ENCODE measurements at regions not wholly inside any gene's neighbourhood (a gene's known extent, or its start where the extent isn't known, plus 50 kb on each side); places are given as distances from the start of the nearest gene placed in this dataset.

DNA sequence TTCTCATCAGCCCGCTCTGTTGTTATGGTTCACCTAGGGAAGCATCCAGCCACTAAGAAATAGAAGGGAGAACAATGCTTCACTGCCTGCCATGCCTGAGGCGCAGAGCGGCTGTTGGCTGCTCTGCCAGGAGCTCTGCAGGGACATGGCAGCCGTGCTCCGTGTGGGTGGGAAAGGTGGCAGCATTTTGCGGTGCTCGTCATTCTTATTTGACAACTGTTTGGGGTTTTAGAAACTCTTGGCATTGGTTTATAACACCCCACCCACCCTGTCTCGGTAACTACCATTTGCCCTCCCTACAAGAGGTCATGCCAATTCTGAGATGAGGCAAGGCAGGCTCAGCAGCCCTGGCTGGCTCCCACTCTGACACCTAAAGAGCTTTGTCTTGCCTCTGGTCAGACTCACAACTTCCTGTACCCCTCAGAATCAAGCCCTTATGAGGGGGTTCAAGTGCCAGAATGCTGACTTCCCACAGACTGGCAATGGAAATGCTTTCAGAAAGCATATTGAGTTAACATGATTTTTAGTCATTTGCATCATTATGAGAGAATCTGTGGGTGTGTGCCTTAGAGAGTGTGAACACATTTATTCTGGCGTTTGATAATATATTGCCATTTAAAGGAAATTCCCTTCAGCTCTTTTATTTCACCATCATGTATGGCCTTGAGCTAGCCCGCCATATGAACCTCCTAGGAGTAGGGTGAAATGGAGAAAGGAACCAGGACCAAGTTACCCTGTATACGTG lies 288.0 kb upstream of the ANKRD55 start:
- Histone ChIP-seq H3F3A (ENCODE audit: insufficient read depth, low read length, poor library complexity, severe bottlenecking) (no peaks in the 10 kb centered on the region), H2AFZ (ENCODE audit: low read depth, low read length) (no peak overlapping the region), H4K20me1 (ENCODE audit: insufficient read depth) (no peaks in the 10 kb centered on the region), H3K4me2 (ENCODE audit: low read length) (no peak overlapping the region), H3K9me2 (ENCODE audit: insufficient read depth, low read length) (no peaks in the 10 kb centered on the region), H3K27me3 (ENCODE audit: insufficient read depth, low read depth, low read length) (no peaks in the 10 kb centered on the region), H3K27ac (ENCODE audit: low read length) (no peak overlapping the region), H3K9me3 (ENCODE audit: low read length) (no peaks in the 10 kb centered on the region), H3K4me3 (ENCODE audit: low read length) (no peak overlapping the region), H3K79me2 (replicated peaks; ENCODE audit: insufficient read depth, low read length) (no peaks in the 10 kb centered on the region), H3K9ac (ENCODE audit: low read length) (no peak overlapping the region), H3K36me3 (ENCODE audit: insufficient read depth, low read length) (no peaks in the 10 kb centered on the region)
- no peak for TF ChIP-seq RAD21 (conservative IDR thresholded peaks at IDR 0.05)
- no peak for TF ChIP-seq EP300 (conservative IDR thresholded peaks at IDR 0.05; ENCODE audit: poor library complexity, severe bottlenecking)
- TF ChIP-seq, protein P1, sequence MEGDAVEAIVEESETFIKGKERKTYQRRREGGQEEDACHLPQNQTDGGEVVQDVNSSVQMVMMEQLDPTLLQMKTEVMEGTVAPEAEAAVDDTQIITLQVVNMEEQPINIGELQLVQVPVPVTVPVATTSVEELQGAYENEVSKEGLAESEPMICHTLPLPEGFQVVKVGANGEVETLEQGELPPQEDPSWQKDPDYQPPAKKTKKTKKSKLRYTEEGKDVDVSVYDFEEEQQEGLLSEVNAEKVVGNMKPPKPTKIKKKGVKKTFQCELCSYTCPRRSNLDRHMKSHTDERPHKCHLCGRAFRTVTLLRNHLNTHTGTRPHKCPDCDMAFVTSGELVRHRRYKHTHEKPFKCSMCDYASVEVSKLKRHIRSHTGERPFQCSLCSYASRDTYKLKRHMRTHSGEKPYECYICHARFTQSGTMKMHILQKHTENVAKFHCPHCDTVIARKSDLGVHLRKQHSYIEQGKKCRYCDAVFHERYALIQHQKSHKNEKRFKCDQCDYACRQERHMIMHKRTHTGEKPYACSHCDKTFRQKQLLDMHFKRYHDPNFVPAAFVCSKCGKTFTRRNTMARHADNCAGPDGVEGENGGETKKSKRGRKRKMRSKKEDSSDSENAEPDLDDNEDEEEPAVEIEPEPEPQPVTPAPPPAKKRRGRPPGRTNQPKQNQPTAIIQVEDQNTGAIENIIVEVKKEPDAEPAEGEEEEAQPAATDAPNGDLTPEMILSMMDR (IDR thresholded peaks at IDR 0.05; ENCODE audit: poor library complexity, severe bottlenecking): no peak
- TF ChIP-seq MXI1 (conservative IDR thresholded peaks at IDR 0.05; ENCODE audit: poor library complexity, severe bottlenecking): no peak
- no peak for TF ChIP-seq TAF1 (IDR thresholded peaks at IDR 0.05; ENCODE audit: low read depth)
- no peak for TF ChIP-seq SMC3 (conservative IDR thresholded peaks at IDR 0.05; ENCODE audit: poor library complexity)
- no peak for TF ChIP-seq POLR2AphosphoS5 (IDR thresholded peaks at IDR 0.05)
- TF ChIP-seq, protein P2, sequence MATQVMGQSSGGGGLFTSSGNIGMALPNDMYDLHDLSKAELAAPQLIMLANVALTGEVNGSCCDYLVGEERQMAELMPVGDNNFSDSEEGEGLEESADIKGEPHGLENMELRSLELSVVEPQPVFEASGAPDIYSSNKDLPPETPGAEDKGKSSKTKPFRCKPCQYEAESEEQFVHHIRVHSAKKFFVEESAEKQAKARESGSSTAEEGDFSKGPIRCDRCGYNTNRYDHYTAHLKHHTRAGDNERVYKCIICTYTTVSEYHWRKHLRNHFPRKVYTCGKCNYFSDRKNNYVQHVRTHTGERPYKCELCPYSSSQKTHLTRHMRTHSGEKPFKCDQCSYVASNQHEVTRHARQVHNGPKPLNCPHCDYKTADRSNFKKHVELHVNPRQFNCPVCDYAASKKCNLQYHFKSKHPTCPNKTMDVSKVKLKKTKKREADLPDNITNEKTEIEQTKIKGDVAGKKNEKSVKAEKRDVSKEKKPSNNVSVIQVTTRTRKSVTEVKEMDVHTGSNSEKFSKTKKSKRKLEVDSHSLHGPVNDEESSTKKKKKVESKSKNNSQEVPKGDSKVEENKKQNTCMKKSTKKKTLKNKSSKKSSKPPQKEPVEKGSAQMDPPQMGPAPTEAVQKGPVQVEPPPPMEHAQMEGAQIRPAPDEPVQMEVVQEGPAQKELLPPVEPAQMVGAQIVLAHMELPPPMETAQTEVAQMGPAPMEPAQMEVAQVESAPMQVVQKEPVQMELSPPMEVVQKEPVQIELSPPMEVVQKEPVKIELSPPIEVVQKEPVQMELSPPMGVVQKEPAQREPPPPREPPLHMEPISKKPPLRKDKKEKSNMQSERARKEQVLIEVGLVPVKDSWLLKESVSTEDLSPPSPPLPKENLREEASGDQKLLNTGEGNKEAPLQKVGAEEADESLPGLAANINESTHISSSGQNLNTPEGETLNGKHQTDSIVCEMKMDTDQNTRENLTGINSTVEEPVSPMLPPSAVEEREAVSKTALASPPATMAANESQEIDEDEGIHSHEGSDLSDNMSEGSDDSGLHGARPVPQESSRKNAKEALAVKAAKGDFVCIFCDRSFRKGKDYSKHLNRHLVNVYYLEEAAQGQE (IDR thresholded peaks at IDR 0.05; ENCODE audit: borderline replicate concordance): no peak
- no peak for TF ChIP-seq EZH2 (IDR thresholded peaks at IDR 0.05; ENCODE audit: borderline replicate concordance, insufficient read depth, low read length, poor library complexity, severe bottlenecking)

DNA sequence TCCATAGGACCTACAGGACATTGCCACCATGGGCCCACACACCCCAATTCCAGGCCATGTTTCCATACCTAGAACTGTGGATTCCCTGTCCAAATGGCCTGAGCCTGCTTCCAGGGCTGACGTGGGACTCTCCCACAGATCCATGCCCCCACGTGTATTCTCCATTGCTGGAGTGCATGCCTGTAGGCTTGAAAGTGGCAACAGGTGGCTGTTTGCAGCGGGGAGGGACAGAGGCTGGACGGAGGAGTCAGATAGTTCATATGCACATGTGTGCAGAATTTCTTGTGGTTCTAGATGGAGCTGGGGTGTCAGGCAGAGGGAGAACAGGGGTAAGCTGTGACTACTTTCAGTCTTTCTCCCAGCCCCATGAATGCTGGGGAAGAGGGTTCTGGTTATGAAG lies 285.7 kb upstream of the ANKRD55 start:
- Histone ChIP-seq H2AFZ (ENCODE audit: low read depth, low read length) (no peak overlapping the region), H3K36me3 (ENCODE audit: insufficient read depth, low read length) (no peaks in the 10 kb centered on the region), H3K4me2 (ENCODE audit: low read length) (no peak overlapping the region), H3K4me3 (ENCODE audit: low read length) (no peak overlapping the region), H3K27ac (ENCODE audit: low read length) (no peak overlapping the region), H4K20me1 (ENCODE audit: insufficient read depth) (no peaks in the 10 kb centered on the region), H3K9ac (ENCODE audit: low read length) (no peak overlapping the region), H3K27me3 (ENCODE audit: insufficient read depth, low read depth, low read length) (no peaks in the 10 kb centered on the region), H3F3A (ENCODE audit: insufficient read depth, low read length, poor library complexity, severe bottlenecking) (no peaks in the 10 kb centered on the region), H3K9me2 (ENCODE audit: insufficient read depth, low read length) (no peaks in the 10 kb centered on the region), H3K79me2 (replicated peaks; ENCODE audit: insufficient read depth, low read length) (no peaks in the 10 kb centered on the region), H3K9me3 (ENCODE audit: low read length) (no peaks in the 10 kb centered on the region)
- TF ChIP-seq, protein P1 (IDR thresholded peaks at IDR 0.05; ENCODE audit: poor library complexity, severe bottlenecking): no peak
- TF ChIP-seq, protein P2 (IDR thresholded peaks at IDR 0.05; ENCODE audit: borderline replicate concordance): no peak
- TF ChIP-seq EZH2 (IDR thresholded peaks at IDR 0.05; ENCODE audit: borderline replicate concordance, insufficient read depth, low read length, poor library complexity, severe bottlenecking) (no peak), MXI1 (conservative IDR thresholded peaks at IDR 0.05; ENCODE audit: poor library complexity, severe bottlenecking) (no peak), RAD21 (conservative IDR thresholded peaks at IDR 0.05) (no peak), POLR2AphosphoS5 (IDR thresholded peaks at IDR 0.05) (no peak), SMC3 (conservative IDR thresholded peaks at IDR 0.05; ENCODE audit: poor library complexity) (no peak)
